H1 (cell line): ENCODE measurements at regions not wholly inside any gene's neighbourhood (a gene's known extent, or its start where the extent isn't known, plus 50 kb on each side); places are given as distances from the start of the nearest gene placed in this dataset.

Source experiments
- CTCF ChIA-PET: fragments of 300-600 bp; sonication (Branson Sonifier 250); formaldehyde crosslinking; loops from one replicate; lab custom pipeline; 2021; ENCODE audit not compliant: partially characterized antibody; lab: Charles Lee
- POLR2A ChIA-PET: fragments of 300-600 bp; sonication (Branson Sonifier 250); formaldehyde crosslinking; loops from one replicate; lab custom pipeline; 2021; ENCODE audit warnings: inconsistent platforms; ENCODE audit not compliant: partially characterized antibody; lab: Charles Lee
- DNase-seq, 2 experiments: peaks; one replicate each; pipeline versions ENCODE4 v3.0.0 to v3.0.0-alpha.2; 2010 to 2022; ENCODE audit warnings: low spot score in 2 of 2, low read depth in 1 of 2, mixed read lengths in 1 of 2
- FAIRE-seq: peaks from 2 replicates; lab custom pipeline; 2011; peaks lifted over from hg19 to GRCh38; lab: Jason Lieb, UNC
- H2AFZ ChIP-seq: 2 replicates; pipeline ENCODE4 v1.8.1; 2012; ENCODE audit warnings: low read length, inconsistent platforms
- H2AK5ac ChIP-seq: 2 replicates; pipeline ENCODE4 v1.6.1; 2013; ENCODE audit warnings: low read depth, low read length
- H2BK120ac ChIP-seq: replicated peaks from 2 replicates; pipeline ENCODE3; 2013; ENCODE audit warnings: low read depth, low read length, inconsistent platforms
- H2BK12ac ChIP-seq: 2 replicates; pipeline ENCODE4 v1.6.1; 2013; ENCODE audit warnings: low read depth, low read length
- H2BK15ac ChIP-seq: 2 replicates; pipeline ENCODE4 v1.6.1; 2013; ENCODE audit warnings: low read length
- H2BK20ac ChIP-seq: 2 replicates; pipeline ENCODE4 v1.6.1; 2013; ENCODE audit warnings: low read length
- H2BK5ac ChIP-seq: 2 replicates; pipeline ENCODE4 v1.6.1; 2013; ENCODE audit warnings: low read depth, low read length
- H3K14ac ChIP-seq: 2 replicates; pipeline ENCODE4 v1.6.1; 2013; ENCODE audit warnings: inconsistent platforms; ENCODE audit not compliant: insufficient read length
- H3K18ac ChIP-seq: 2 replicates; pipeline ENCODE4 v1.6.1; 2013; ENCODE audit warnings: low read length; ENCODE audit errors: extremely low read depth
- H3K23ac ChIP-seq: 2 replicates; pipeline ENCODE4 v1.6.1; 2013; ENCODE audit warnings: inconsistent platforms; ENCODE audit not compliant: insufficient read length
- H3K23me2 ChIP-seq: 2 replicates; pipeline ENCODE4 v1.6.1; 2013; ENCODE audit warnings: low read depth, low read length
- H3K27ac ChIP-seq: 2 replicates; pipeline ENCODE4 v1.6.1; 2011; ENCODE audit warnings: low read depth, low read length, inconsistent platforms
- H3K27me3 ChIP-seq, 4 experiments: replicated peaks in 1 of 4; 1 replicate in 1 of 4; 2 replicates in 3 of 4; pipeline versions ENCODE4 v1.6.1 to v1.8.1; 2011 to 2013; ENCODE audit warnings: low read length in 3 of 4, mild to moderate bottlenecking in 3 of 4, inconsistent platforms in 2 of 4, mixed read lengths in 2 of 4, moderate library complexity in 1 of 4; ENCODE audit not compliant: control insufficient read depth in 3 of 4, insufficient read depth in 3 of 4; ENCODE audit errors: extremely low read depth in 1 of 4
- H3K36me3 ChIP-seq, 4 experiments: 2 replicates each; pipeline versions ENCODE4 v1.6.1 to v1.8.1; 2011 to 2013; ENCODE audit warnings: mild to moderate bottlenecking in 4 of 4, low read length in 3 of 4, moderate library complexity in 2 of 4, control low read depth in 1 of 4, inconsistent platforms in 1 of 4; ENCODE audit not compliant: insufficient read depth in 4 of 4, control insufficient read depth in 2 of 4
- H3K4ac ChIP-seq: replicated peaks from 2 replicates; pipeline ENCODE3; 2013; ENCODE audit warnings: low read length, low read depth, mixed read lengths, inconsistent platforms; ENCODE audit not compliant: insufficient read length
- H3K4me1 ChIP-seq, 4 experiments: replicated peaks in 1 of 4; 1 replicate in 1 of 4; 2 replicates in 3 of 4; pipeline versions ENCODE4 v1.6.1 to v1.8.1; 2011 to 2013; ENCODE audit warnings: low read length in 3 of 4, inconsistent platforms in 2 of 4, mixed read lengths in 1 of 4; ENCODE audit not compliant: insufficient read depth in 4 of 4, control insufficient read depth in 3 of 4
- H3K4me2 ChIP-seq, 2 experiments: 2 replicates each; pipeline versions ENCODE4 v1.6.1 to v1.8.1; 2011 to 2013; ENCODE audit warnings: low read depth in 2 of 2, low read length in 2 of 2, control low read depth in 1 of 2, inconsistent platforms in 1 of 2, mild to moderate bottlenecking in 1 of 2; ENCODE audit not compliant: insufficient read depth in 1 of 2
- H3K4me3 ChIP-seq, 4 experiments: fragments of 200-600, 300-600 bp in 1 of 4; sonication (generic), shearing (Covaris generic), sonication (Bioruptor Twin) in 1 of 4; 2 replicates each; pipeline versions ENCODE4 v1.5.1 to v1.8.1; 2011 to 2016; ENCODE audit warnings: low read length in 4 of 4, low read depth in 3 of 4, control low read depth in 2 of 4, inconsistent platforms in 2 of 4, mild to moderate bottlenecking in 2 of 4, mixed read lengths in 1 of 4, moderate library complexity in 1 of 4; ENCODE audit not compliant: insufficient read depth in 2 of 4; ENCODE audit errors: extremely low read depth in 1 of 4
- H3K56ac ChIP-seq: replicated peaks from 2 replicates; pipeline ENCODE3; 2013; ENCODE audit warnings: low read depth, mild to moderate bottlenecking, mixed read lengths, low read length, inconsistent platforms; ENCODE audit not compliant: insufficient read length
- H3K79me1 ChIP-seq: 2 replicates; pipeline ENCODE4 v1.6.1; 2013; ENCODE audit warnings: low read depth, low read length, control low read depth
- H3K79me2 ChIP-seq, 2 experiments: 2 replicates each; pipeline versions ENCODE4 v1.6.1 to v1.8.1; 2012 to 2013; ENCODE audit warnings: low read length in 2 of 2, mild to moderate bottlenecking in 2 of 2, inconsistent platforms in 1 of 2; ENCODE audit not compliant: insufficient read depth in 2 of 2, control insufficient read depth in 1 of 2
- H3K9ac ChIP-seq, 4 experiments: replicated peaks in 1 of 4; 1 replicate in 1 of 4; 2 replicates in 3 of 4; pipeline versions ENCODE4 v1.6.1 to v1.8.1; 2011 to 2013; ENCODE audit warnings: low read depth in 3 of 4, low read length in 3 of 4, control low read depth in 2 of 4, mild to moderate bottlenecking in 2 of 4, moderate library complexity in 2 of 4, inconsistent platforms in 1 of 4; ENCODE audit errors: extremely low read depth in 1 of 4
- H3K9me3 ChIP-seq, 2 experiments: 2 replicates each; pipeline versions ENCODE4 v1.6.1 to v1.8.1; 2012 to 2013; ENCODE audit warnings: mild to moderate bottlenecking in 2 of 2, moderate library complexity in 2 of 2, control low read depth in 1 of 2, inconsistent platforms in 1 of 2, low read depth in 1 of 2, low read length in 1 of 2, mixed read lengths in 1 of 2; ENCODE audit not compliant: insufficient read depth in 2 of 2
- H4K20me1 ChIP-seq, 2 experiments: replicated peaks in 1 of 2; 2 replicates each; pipeline versions ENCODE3 to v1.8.1; 2011 to 2013; ENCODE audit warnings: inconsistent platforms in 2 of 2, low read length in 2 of 2, mild to moderate bottlenecking in 1 of 2; ENCODE audit not compliant: insufficient read depth in 2 of 2, control insufficient read depth in 1 of 2
- H4K5ac ChIP-seq: 2 replicates; pipeline ENCODE4 v1.6.1; 2013; ENCODE audit warnings: low read length, low read depth, mixed read lengths, inconsistent platforms; ENCODE audit not compliant: insufficient read length
- H4K8ac ChIP-seq: 2 replicates; pipeline ENCODE4 v1.8.0; 2013; ENCODE audit warnings: mild to moderate bottlenecking, moderate library complexity, low read length, inconsistent platforms; ENCODE audit not compliant: insufficient read depth; ENCODE audit errors: extremely low read depth
- H4K91ac ChIP-seq: replicated peaks from 2 replicates; pipeline ENCODE3; 2013; ENCODE audit warnings: low read length, mixed read lengths, inconsistent platforms; ENCODE audit not compliant: insufficient read length
- CTBP2 ChIP-seq: IDR thresholded peaks from 2 replicates; pipeline ENCODE4 v1.7.0; 2011; ENCODE audit warnings: borderline replicate concordance, mild to moderate bottlenecking, moderate library complexity, mixed read lengths, low read length; ENCODE audit not compliant: insufficient read depth, insufficient read length
- GABPA ChIP-seq: IDR thresholded peaks from 2 replicates; pipeline ENCODE4 v1.6.1; 2011; ENCODE audit warnings: mild to moderate bottlenecking, low read length, moderate library complexity, borderline replicate concordance; ENCODE audit not compliant: insufficient read depth
- JUN ChIP-seq: IDR thresholded peaks from 2 replicates; pipeline ENCODE4 v1.6.1; 2011; ENCODE audit warnings: low read depth, mild to moderate bottlenecking, improper control_type of control experiment, low read length
- KDM5A ChIP-seq: fragments of 200-600 bp; IDR thresholded peaks from 2 replicates; pipeline ENCODE4 v1.7.1; 2012; ENCODE audit warnings: mild to moderate bottlenecking, low read length, inconsistent platforms, mixed read lengths
- POLR2A ChIP-seq, 2 experiments: IDR thresholded peaks; 1 replicate in 1 of 2; 2 replicates in 1 of 2; pipeline ENCODE4 v1.6.1; 2011; ENCODE audit warnings: low read depth in 2 of 2, low read length in 2 of 2, mild to moderate bottlenecking in 2 of 2; ENCODE audit errors: control extremely low read depth in 1 of 2
- POU5F1 ChIP-seq: IDR thresholded peaks from 2 replicates; pipeline ENCODE4 v1.6.1; 2011; ENCODE audit warnings: low read depth, mild to moderate bottlenecking, low read length, moderate library complexity
- SIN3A ChIP-seq, 2 experiments: IDR thresholded peaks in 1 of 2; conservative IDR thresholded peaks in 1 of 2; 2 replicates each; pipeline ENCODE4 v1.6.1; 2011 to 2012; ENCODE audit warnings: low read length in 2 of 2, improper control_type of control experiment in 1 of 2, low read depth in 1 of 2, mild to moderate bottlenecking in 1 of 2
- SP4 ChIP-seq: IDR thresholded peaks from 2 replicates; pipeline ENCODE4 v1.6.1; 2012; ENCODE audit warnings: low read length, inconsistent platforms
- TCF12 ChIP-seq: IDR thresholded peaks from 2 replicates; pipeline ENCODE4 v1.6.1; 2011; ENCODE audit warnings: low read depth, mild to moderate bottlenecking, low read length
- ZNF274 ChIP-seq: IDR thresholded peaks from 2 replicates; pipeline ENCODE4 v1.7.0; 2012; ENCODE audit warnings: low read length, borderline replicate concordance; ENCODE audit errors: extremely low read depth
- WGBS, 2 experiments: shearing (Covaris generic) in 1 of 2; methylation state at CpG; one replicate each; pipeline versions ENCODE4 v1.1.6 to v1.1.7; 2013 to 2015; ENCODE audit warnings: low lambda C conversion rate in 2 of 2, mixed read lengths in 2 of 2, inconsistent platforms in 1 of 2, low coverage in 1 of 2, missing lambda C conversion rate in 1 of 2; ENCODE audit not compliant: insufficient replicate concordance in 2 of 2, insufficient coverage in 1 of 2, insufficient read length in 1 of 2; ENCODE audit errors: extremely low coverage in 1 of 2, missing lambda C conversion rate in 1 of 2; 5-methylcytosine and 5-hydroxymethylcytosine counted together
- TF ChIP-seq, protein P1 (sequence below): IDR thresholded peaks from 2 replicates; pipeline ENCODE4 v1.6.1; 2012; ENCODE audit warnings: inconsistent platforms

GRCh38 chr7:16315280-16315679 lies 106.1 kb downstream of the CRPPA start:
- Histone ChIP-seq H3K14ac (no peak overlapping the region), H3K27ac (no peak overlapping the region), H3K4ac (no peak overlapping the region), H3K4me3 (no peak overlapping the region), H2BK15ac (no peak overlapping the region), H4K20me1 (no peaks in the 10 kb centered on the region), H3K79me2 (no peaks in the 10 kb centered on the region), H2BK5ac (no peak overlapping the region), H3K9me3 (no peaks in the 10 kb centered on the region), H3K56ac (no peak overlapping the region), H3K23me2 (no peaks in the 10 kb centered on the region), H3K79me1 (no peaks in the 10 kb centered on the region), H2BK20ac (no peak overlapping the region), H2BK120ac (no peak overlapping the region), H2AFZ (no peak overlapping the region), H3K9ac (no peak overlapping the region), H2BK12ac (no peak overlapping the region), H3K23ac (no peak overlapping the region), H4K5ac (no peak overlapping the region), H4K8ac (no peak overlapping the region), H3K4me1 (no peaks in the 10 kb centered on the region), H3K18ac (no peak overlapping the region), H3K27me3 (no peaks in the 10 kb centered on the region), H2AK5ac (no peak overlapping the region), H3K4me2 (no peak overlapping the region), H4K91ac (no peak overlapping the region), H3K36me3 (no peaks in the 10 kb centered on the region)
- FAIRE-seq (no peak), DNase-seq (no peak)
- ChIA-PET CTCF (no interaction called here), POLR2A (no interaction called here)
- WGBS, 2 experiments = 90% methylated on average over 3 of the region's 3 CpGs; no CpG with 5 or more reads in 1 of the 2 experiments
- TF ChIP-seq SIN3A (conservative IDR thresholded peaks at IDR 0.05 in 1 of 2, IDR thresholded peaks at IDR 0.05 in 1 of 2; ENCODE audit: low read depth in 1 of 2, low read length in 2 of 2) (no peak), JUN (no peak), POLR2A (IDR thresholded peaks at IDR 0.05; ENCODE audit: control extremely low read depth in 1 of 2, low read depth in 2 of 2, low read length in 2 of 2) (no peak), SP4 (no peak), POU5F1 (no peak), ZNF274 (no peak), TCF12 (no peak), GABPA (no peak), KDM5A (no peak), CTBP2 (no peak)
- TF ChIP-seq, protein P1, sequence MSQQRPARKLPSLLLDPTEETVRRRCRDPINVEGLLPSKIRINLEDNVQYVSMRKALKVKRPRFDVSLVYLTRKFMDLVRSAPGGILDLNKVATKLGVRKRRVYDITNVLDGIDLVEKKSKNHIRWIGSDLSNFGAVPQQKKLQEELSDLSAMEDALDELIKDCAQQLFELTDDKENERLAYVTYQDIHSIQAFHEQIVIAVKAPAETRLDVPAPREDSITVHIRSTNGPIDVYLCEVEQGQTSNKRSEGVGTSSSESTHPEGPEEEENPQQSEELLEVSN = no peak
